ENCODE measurements at regions not wholly inside any gene's neighbourhood (a gene's known extent, or its start where the extent isn't known, plus 50 kb on each side); places are given as distances from the start of the nearest gene placed in this dataset.

DNA sequence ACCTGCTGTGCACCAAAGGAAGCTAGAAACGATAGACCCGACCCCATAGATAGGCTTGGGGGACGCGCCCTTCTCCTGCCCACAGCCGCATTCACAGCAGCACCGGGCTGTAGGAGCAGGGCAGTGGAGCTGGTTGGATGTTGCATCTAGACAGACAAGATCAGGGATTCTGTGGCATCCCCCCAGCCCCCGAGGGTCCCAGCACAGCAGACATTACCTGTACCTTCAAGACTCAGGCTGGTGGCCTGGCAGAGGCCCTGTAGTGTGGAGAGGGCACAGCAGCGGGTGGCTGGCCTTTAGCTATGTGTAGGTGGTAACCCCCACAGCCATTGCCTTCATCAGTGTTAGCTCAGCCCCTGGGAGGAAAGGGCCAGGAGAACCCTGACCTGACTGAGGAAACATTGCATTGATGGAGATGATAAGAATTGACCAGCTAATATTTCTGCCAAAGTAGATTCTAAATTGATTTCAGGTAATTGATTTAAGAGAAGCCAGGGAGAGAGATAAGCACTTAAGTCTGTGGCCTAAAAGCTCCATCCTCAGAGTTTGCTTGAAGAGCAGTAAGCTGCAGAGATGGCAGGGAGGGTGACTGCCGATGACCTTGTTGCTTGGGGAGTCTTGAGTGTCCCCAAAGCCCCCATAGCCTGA, 269.4 kb downstream of the TLE3 start:
- no peak for DNase-seq (ENCODE audit: extremely low read depth in 1 of 2, low read depth in 1 of 2)

DNA sequence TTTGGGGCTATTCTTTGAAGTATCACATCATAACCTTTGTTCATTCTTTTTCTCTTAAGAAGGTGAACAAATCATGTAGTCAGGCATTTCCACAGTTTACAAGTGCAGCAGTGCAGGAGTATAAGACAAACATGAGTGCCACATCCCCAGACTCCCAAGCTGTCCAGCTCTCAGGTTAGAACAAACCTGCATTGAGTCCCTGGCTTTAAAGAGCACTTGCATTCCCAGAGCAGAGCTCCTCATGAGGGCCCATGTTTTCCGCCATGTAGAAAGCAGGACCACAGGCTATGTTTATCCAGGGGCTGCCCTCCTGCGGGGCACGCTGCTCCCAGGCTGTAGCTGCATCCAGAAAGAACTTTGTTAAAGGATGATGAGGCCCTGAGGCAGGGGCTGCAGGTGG, 267.7 kb downstream of the TLE3 start:
- no peak for DNase-seq (ENCODE audit: extremely low read depth in 1 of 2, low read depth in 1 of 2)

DNA sequence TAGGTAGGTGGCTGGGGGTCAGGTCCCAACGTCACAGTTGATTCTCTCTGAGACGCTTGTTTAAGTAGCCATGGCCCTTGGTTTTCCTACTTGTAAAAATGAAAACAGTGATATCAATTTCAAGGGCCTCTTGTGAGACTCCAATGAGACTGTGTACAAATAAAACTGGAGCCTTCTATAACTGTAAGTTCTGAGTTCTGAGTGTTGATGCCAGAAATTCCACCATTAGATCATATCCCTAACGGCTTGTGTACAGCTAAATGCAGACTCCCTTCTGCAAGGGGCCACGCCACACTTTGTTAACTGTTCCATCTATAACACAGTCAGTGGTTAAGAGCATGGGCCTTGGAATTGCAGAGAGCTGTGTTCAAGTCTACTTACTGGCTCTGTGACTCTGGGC, 267.3 kb downstream of the TLE3 start:
- DNase-seq (ENCODE audit: extremely low read depth in 1 of 2, low read depth in 1 of 2): no peak

GRCh38 chr15:69830876-69831275, 266.8 kb downstream of the TLE3 start:
- no peak for DNase-seq (ENCODE audit: extremely low read depth in 1 of 2, low read depth in 1 of 2)

- no peak for DNase-seq (ENCODE audit: extremely low read depth in 1 of 2, low read depth in 1 of 2)
Measured at GRCh38 chr15:69834267-69834666, 263.4 kb downstream of the TLE3 start.

DNA sequence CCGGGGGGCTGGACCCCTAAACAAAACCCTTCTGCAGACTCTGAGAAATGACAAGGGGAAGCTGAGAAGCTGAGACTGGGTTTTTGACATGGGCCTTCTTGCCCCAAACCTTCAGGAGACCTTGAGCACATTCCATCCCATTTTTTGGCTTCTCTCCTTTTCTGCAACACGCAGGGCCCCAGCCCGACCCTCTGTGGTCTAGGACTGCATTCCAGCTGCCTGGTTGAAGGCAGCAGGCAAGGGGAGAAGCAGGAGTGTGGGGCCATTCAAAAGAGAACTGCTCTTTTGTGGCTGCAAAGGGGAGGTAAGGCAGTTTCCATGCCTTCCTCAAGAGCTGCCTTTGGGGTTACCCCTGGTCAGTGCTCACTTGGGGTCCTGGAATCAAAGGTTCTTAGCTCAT, 263.0 kb downstream of the TLE3 start:
- no peak for DNase-seq (ENCODE audit: extremely low read depth in 1 of 2, low read depth in 1 of 2)

GRCh38 chr15:69836048-69836447, 261.7 kb downstream of the TLE3 start:
- no peak for DNase-seq (ENCODE audit: extremely low read depth in 1 of 2, low read depth in 1 of 2)

- no peak for DNase-seq (ENCODE audit: extremely low read depth in 1 of 2, low read depth in 1 of 2)
Measured at GRCh38 chr15:69836526-69837230, 261.0 kb downstream of the TLE3 start.

DNA sequence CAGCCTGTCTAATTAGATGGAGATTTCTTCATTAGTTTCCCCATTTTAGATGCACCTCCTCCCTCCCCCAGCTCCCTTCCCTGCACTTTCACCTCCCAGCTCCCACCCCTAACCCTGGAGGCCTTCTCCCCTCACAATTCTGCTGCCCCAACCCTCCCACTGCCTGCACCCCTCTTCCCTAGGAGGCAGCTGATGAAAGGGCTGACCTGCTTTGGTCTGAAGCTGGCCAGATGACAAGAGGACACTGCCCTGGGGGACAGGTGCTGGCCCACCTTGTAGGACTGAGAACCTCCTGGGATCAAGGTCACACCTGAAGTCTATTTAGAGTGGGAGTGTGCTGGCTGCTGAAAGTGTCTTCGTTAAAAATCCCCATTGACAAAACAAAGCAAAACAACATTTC, 259.4 kb downstream of the TLE3 start:
- DNase-seq (ENCODE audit: extremely low read depth in 1 of 2, low read depth in 1 of 2): no peak

- DNase-seq (ENCODE audit: extremely low read depth in 1 of 2, low read depth in 1 of 2): no peak
Measured at GRCh38 chr15:69838994-69839393, 258.7 kb downstream of the TLE3 start.

DNA sequence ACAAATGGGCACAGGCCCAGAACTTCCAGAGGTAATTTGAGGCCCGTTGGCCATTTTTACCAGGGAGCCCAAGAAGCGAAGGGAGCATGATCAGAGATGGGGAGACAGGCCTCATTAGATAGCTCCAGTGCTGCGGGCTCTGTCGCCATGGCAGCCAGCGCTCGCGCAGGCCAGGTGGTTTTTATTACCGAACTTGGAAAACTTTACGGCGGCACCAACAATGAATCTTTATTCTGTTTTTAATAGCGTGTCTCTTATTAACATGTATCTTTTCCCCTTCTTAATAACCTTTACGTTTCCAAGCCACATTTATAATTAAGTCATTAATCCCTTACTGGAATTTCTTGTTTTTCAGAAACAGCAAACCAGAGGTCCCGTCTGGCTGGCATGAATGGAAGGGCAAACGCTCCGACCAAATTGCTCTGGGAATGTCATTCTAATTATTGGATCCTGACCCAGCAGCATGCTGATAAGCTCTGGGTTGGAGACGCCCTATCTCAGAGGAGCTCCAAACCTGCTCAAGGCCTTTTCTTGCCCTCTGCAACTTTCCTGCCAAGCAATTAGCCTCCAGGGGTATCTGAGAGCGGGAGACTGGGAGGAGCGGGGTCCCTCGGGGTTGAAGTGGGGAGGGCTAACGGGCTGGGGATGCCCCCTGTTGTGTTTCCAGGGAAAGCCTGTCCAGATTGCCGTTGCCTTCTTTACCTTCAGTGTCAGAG, 256.4 kb downstream of the TLE3 start:
- DNase-seq (ENCODE audit: extremely low read depth in 1 of 2, low read depth in 1 of 2): no peak

- no peak for DNase-seq (ENCODE audit: extremely low read depth in 1 of 2, low read depth in 1 of 2)
Measured at GRCh38 chr15:69842851-69843250, 254.9 kb downstream of the TLE3 start.

GRCh38 chr15:69843276-69843899, 254.3 kb downstream of the TLE3 start:
- no peak for DNase-seq (ENCODE audit: extremely low read depth in 1 of 2, low read depth in 1 of 2)

GRCh38 chr15:69843900-69844304, 253.8 kb downstream of the TLE3 start:
- no peak for DNase-seq (ENCODE audit: extremely low read depth in 1 of 2, low read depth in 1 of 2)

DNA sequence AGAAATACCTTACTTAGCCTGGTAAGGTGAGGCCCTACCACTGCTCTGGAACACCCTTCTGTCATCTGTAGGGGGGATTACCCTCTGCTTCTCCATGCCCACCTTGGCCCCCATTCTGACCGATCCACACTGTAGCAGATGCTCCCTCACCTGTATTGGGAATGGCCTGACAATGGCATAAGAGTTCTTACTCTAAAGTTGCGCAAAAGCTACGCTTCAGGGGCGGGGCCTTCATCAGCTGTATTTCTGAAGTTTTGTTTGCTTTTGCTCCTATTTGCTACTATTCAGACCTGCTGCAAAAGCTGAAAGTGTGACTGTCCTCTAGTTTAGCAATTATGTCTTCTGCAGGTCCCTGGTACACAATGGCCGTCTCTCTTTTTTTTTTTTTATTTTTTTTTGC, 252.6 kb downstream of the TLE3 start:
- no peak for DNase-seq (ENCODE audit: extremely low read depth in 1 of 2, low read depth in 1 of 2)

- DNase-seq (ENCODE audit: extremely low read depth in 1 of 2, low read depth in 1 of 2): no peak
Measured at GRCh38 chr15:69847625-69848024, 250.1 kb downstream of the TLE3 start.

DNA sequence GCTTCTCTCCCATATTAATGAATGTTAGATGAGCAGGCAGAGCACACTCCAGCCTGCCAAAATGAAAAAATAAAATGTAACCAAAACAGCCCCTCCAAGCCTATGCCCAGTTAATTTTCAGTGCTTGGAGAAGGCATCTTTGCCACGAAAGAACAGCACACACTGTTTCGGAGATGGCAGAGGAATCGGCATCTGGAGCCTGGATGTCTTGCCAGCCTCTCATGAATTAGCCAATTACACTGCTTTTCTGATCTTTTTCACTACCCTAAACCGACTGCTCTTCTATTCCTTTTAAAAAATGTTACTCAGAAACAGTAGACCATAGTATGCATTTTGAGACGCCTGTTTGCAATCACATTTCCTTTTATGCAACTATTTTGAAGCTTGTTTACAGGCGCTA, 249.6 kb downstream of the TLE3 start:
- DNase-seq (ENCODE audit: extremely low read depth in 1 of 2, low read depth in 1 of 2): no peak

GRCh38 chr15:69848551-69849231, 249.0 kb downstream of the TLE3 start:
- DNase-seq (ENCODE audit: extremely low read depth in 1 of 2, low read depth in 1 of 2): no peak

GRCh38 chr15:69849232-69849610, 248.5 kb downstream of the TLE3 start:
- no peak for DNase-seq (ENCODE audit: extremely low read depth in 1 of 2, low read depth in 1 of 2)

- no peak for DNase-seq (ENCODE audit: extremely low read depth in 1 of 2, low read depth in 1 of 2)
Measured at GRCh38 chr15:69852482-69852881, 245.2 kb downstream of the TLE3 start.

DNA sequence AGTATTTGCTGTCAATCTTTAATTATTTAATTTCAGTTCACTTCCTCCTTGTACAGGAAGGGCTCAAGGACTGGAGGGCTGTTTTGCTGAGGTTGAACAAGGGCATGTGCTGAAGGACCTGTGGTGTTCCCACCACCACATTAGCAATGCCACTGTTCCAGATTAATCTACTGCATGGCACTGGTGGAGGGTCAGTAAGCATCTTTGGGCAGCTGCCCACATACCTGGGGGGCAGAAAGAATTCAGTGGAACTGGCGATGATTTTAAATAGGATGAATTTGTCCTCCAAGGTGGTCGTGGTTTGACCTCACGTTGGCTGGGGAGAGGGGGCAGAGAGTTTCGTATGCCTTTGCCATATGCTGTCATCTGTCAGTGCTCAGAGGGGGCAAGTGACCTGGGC, 244.8 kb downstream of the TLE3 start:
- no peak for DNase-seq (ENCODE audit: extremely low read depth in 1 of 2, low read depth in 1 of 2)

Data from stimulated activated CD8-positive, alpha-beta memory T cell treated with anti-CD3 and anti-CD28 coated beads, Interleukin-7, amount 100 ng/mL, for 48 hours (primary cell).